ENCODE measurements at regions not wholly inside any gene's neighbourhood (a gene's known extent, or its start where the extent isn't known, plus 50 kb on each side); places are given as distances from the start of the nearest gene placed in this dataset.

GRCh38 chr4:186854256-186854655, 130.6 kb upstream of the FAT1 start:
- no peak for DNase-seq (ENCODE audit: low spot score in 2 of 2)
- Histone ChIP-seq H3K4me1 (no peaks in the 10 kb centered on the region), H3K27ac (no peak overlapping the region), H3K27me3 (no peaks in the 10 kb centered on the region), H3K4me3 (no peak overlapping the region), H3K36me3 (no peaks in the 10 kb centered on the region), H3K9me3 (peaks cover 0 to 7% of the 10 kb centered on the region in 2 donors)
- intact Hi-C loops (cut with DNase I): no loop called here
- TF ChIP-seq, protein P1, sequence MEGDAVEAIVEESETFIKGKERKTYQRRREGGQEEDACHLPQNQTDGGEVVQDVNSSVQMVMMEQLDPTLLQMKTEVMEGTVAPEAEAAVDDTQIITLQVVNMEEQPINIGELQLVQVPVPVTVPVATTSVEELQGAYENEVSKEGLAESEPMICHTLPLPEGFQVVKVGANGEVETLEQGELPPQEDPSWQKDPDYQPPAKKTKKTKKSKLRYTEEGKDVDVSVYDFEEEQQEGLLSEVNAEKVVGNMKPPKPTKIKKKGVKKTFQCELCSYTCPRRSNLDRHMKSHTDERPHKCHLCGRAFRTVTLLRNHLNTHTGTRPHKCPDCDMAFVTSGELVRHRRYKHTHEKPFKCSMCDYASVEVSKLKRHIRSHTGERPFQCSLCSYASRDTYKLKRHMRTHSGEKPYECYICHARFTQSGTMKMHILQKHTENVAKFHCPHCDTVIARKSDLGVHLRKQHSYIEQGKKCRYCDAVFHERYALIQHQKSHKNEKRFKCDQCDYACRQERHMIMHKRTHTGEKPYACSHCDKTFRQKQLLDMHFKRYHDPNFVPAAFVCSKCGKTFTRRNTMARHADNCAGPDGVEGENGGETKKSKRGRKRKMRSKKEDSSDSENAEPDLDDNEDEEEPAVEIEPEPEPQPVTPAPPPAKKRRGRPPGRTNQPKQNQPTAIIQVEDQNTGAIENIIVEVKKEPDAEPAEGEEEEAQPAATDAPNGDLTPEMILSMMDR (IDR thresholded peaks at IDR 0.05): no peak

GRCh38 chr4:186855111-186855510, 131.5 kb upstream of the FAT1 start:
- no peak for DNase-seq (ENCODE audit: low spot score in 2 of 2)
- no peak overlapping the region for H3K4me3 ChIP-seq
- TF ChIP-seq, protein P1 (IDR thresholded peaks at IDR 0.05): no peak
- intact Hi-C loops (cut with DNase I): no loop called here
- H3K4me1 ChIP-seq: no peaks in the 10 kb centered on the region
- peaks cover 0 to 5% of the 10 kb centered on the region in 2 donors for H3K9me3 ChIP-seq
- H3K27me3 ChIP-seq: no peaks in the 10 kb centered on the region
- H3K36me3 ChIP-seq: no peaks in the 10 kb centered on the region
- no peak overlapping the region for H3K27ac ChIP-seq

DNA sequence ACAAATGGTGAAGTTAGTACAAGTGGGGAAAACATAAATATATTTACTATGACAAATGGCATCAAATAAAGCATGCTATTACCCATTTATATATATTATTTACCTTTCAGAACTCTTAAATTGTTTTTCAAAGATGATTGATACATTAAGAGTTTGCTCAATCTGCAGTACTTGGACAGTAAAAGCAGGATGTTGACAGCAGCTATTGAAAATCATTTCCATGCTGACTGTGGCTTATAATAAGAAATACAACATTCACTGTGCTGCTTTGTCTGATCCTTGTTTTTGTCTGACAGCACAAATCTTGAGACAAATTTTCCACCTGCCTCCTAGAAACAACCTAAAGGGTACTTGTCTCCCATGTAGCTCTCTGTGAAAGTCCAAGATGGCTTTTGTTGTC, 134.1 kb upstream of the FAT1 start:
- H3K27ac ChIP-seq: no peak overlapping the region
- H3K4me3 ChIP-seq: no peak overlapping the region
- H3K4me1 ChIP-seq: no peaks in the 10 kb centered on the region
- intact Hi-C loops (cut with DNase I): no loop called here
- TF ChIP-seq, protein P1 (IDR thresholded peaks at IDR 0.05): no peak
- DNase-seq (ENCODE audit: low spot score in 2 of 2): no peak
- no peaks in the 10 kb centered on the region for H3K9me3 ChIP-seq
- H3K36me3 ChIP-seq: no peaks in the 10 kb centered on the region
- no peaks in the 10 kb centered on the region for H3K27me3 ChIP-seq

- H3K27me3 ChIP-seq: no peaks in the 10 kb centered on the region
- intact Hi-C loops (cut with DNase I): no loop called here
- no peak overlapping the region for H3K4me3 ChIP-seq
- no peaks in the 10 kb centered on the region for H3K9me3 ChIP-seq
- TF ChIP-seq, protein P1 (IDR thresholded peaks at IDR 0.05): no peak
- no peaks in the 10 kb centered on the region for H3K36me3 ChIP-seq
- no peaks in the 10 kb centered on the region for H3K4me1 ChIP-seq
- no peak overlapping the region for H3K27ac ChIP-seq
- no peak for DNase-seq (ENCODE audit: low spot score in 2 of 2)
Observed at GRCh38 chr4:186858355-186858754, 134.7 kb upstream of the FAT1 start.

DNA sequence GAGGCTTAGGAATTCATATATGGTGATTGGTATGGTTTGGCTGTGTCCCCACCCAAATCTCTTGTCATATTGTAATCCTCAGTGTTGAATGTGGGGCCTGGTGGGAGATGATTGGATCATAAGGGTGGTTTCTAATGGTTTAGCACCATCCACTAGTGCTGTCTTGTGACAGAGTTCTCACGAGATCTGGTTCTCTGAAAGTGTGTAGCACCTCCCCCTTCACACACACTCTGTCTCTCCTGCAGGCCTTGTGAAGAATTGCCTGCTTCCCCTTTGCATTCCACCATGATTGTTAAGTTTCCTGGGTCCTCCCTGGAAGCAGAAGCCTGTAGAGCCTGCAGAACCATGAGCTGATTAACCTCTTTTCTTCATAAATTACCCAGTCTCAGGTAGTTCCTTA, 135.8 kb upstream of the FAT1 start:
- DNase-seq (ENCODE audit: low spot score in 2 of 2): no peak
- Histone ChIP-seq H3K36me3 (no peaks in the 10 kb centered on the region), H3K27ac (no peak overlapping the region), H3K9me3 (no peaks in the 10 kb centered on the region), H3K4me1 (no peaks in the 10 kb centered on the region), H3K4me3 (no peak overlapping the region), H3K27me3 (no peaks in the 10 kb centered on the region)
- TF ChIP-seq, protein P1 (IDR thresholded peaks at IDR 0.05): no peak
- intact Hi-C loops (cut with DNase I): no loop called here

DNA sequence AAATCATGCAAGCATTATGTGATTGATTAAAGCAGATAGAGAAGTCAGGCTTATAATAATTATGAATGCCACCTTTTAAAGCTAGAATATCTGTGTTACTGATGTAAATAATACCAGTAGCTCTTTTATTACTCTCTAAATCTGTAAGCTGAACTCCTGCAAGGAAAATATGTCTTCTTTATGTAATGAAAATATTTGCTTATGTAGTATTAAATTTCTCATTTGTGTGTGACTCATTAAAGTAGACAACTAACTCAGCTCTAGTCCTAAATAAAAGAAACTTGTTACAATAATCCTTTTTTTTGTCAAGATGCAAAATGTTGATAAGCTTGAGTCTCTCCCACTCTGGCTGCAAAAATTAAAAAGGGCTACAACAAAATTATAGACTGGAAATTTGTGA, 137.7 kb upstream of the FAT1 start:
- intact Hi-C loops (cut with DNase I): no loop called here
- H3K27me3 ChIP-seq: no peaks in the 10 kb centered on the region

More for the DNA sequence above, 137.7 kb upstream of the FAT1 start:
- Histone ChIP-seq H3K4me1 (no peaks in the 10 kb centered on the region), H3K36me3 (no peaks in the 10 kb centered on the region), H3K27ac (no peak overlapping the region), H3K9me3 (no peaks in the 10 kb centered on the region), H3K4me3 (no peak overlapping the region)
- TF ChIP-seq, protein P1 (IDR thresholded peaks at IDR 0.05): no peak
- DNase-seq (ENCODE audit: low spot score in 2 of 2): no peak

Measured in ascending aorta (tissue), 2 donors.